Keratinocyte (primary cell): ENCODE measurements at regions not wholly inside any gene's neighbourhood (a gene's known extent, or its start where the extent isn't known, plus 50 kb on each side); places are given as distances from the start of the nearest gene placed in this dataset.

Experiments
- DNase-seq: peaks from one replicate; pipeline ENCODE4 v3.0.0-alpha.2; 2011; ENCODE audit warnings: low read depth, missing footprints, low spot score
- FAIRE-seq: peaks from 2 replicates; lab custom pipeline; 2011; peaks lifted over from hg19 to GRCh38; lab: Jason Lieb, UNC
- H2AFZ ChIP-seq: 2 replicates; pipeline ENCODE4 v1.6.0; 2012; ENCODE audit warnings: low read length, control low read depth, inconsistent platforms; ENCODE audit not compliant: control insufficient read depth
- H3K27ac ChIP-seq: 2 replicates; pipeline ENCODE4 v1.5.1; 2011; ENCODE audit warnings: low read length; ENCODE audit not compliant: control insufficient read depth, insufficient read depth
- H3K27me3 ChIP-seq: 3 replicates; pipeline ENCODE4 v1.6.0; 2011; ENCODE audit warnings: low read length; ENCODE audit not compliant: control insufficient read depth, insufficient read depth; ENCODE audit errors: extremely low read depth
- H3K36me3 ChIP-seq, 2 experiments: 2 replicates in 1 of 2; 3 replicates in 1 of 2; pipeline ENCODE4 v1.5.1; 2011; ENCODE audit warnings: low read length in 2 of 2, mild to moderate bottlenecking in 1 of 2; ENCODE audit not compliant: control insufficient read depth in 2 of 2, insufficient read depth in 2 of 2; ENCODE audit errors: extremely low read depth in 1 of 2
- H3K4me1 ChIP-seq: 3 replicates; pipeline ENCODE4 v1.5.1; 2011; ENCODE audit warnings: low read length; ENCODE audit not compliant: control insufficient read depth, insufficient read depth; ENCODE audit errors: extremely low read depth
- H3K4me2 ChIP-seq: 3 replicates; pipeline ENCODE4 v1.6.0; 2011; ENCODE audit warnings: low read depth, low read length; ENCODE audit not compliant: control insufficient read depth, insufficient read depth; ENCODE audit errors: extremely low read depth
- H3K4me3 ChIP-seq, 3 experiments: fragments of 200-600 bp in 1 of 3; sonication (generic) in 1 of 3; 2 replicates in 2 of 3; 3 replicates in 1 of 3; pipeline ENCODE4 v1.5.1; 2011 to 2016; ENCODE audit warnings: low read length in 3 of 3, mild to moderate bottlenecking in 3 of 3, control low read depth in 2 of 3, inconsistent platforms in 1 of 3, low read depth in 1 of 3, mixed read lengths in 1 of 3, mixed run types in 1 of 3, moderate library complexity in 1 of 3; ENCODE audit not compliant: control insufficient read depth in 2 of 3, insufficient read depth in 2 of 3; ENCODE audit errors: extremely low read depth in 1 of 3
- H3K79me2 ChIP-seq: 2 replicates; pipeline ENCODE4 v1.6.0; 2012; ENCODE audit warnings: low read length; ENCODE audit not compliant: control insufficient read depth, insufficient read depth
- H3K9ac ChIP-seq: 3 replicates; pipeline ENCODE4 v1.6.0; 2011; ENCODE audit warnings: low read length; ENCODE audit not compliant: control insufficient read depth, insufficient read depth; ENCODE audit errors: extremely low read depth
- H3K9me1 ChIP-seq: 3 replicates; pipeline ENCODE4 v1.6.0; 2011; ENCODE audit warnings: low read length; ENCODE audit not compliant: control insufficient read depth, insufficient read depth; ENCODE audit errors: extremely low read depth
- H3K9me3 ChIP-seq: 2 replicates; pipeline ENCODE4 v1.5.1; 2012; ENCODE audit warnings: low read depth, low read length; ENCODE audit not compliant: control insufficient read depth
- H4K20me1 ChIP-seq: 3 replicates; pipeline ENCODE4 v1.6.0; 2011; ENCODE audit warnings: low read length; ENCODE audit not compliant: control insufficient read depth, insufficient read depth; ENCODE audit errors: extremely low read depth
- EZH2 ChIP-seq: IDR thresholded peaks from one replicate; pipeline ENCODE4 v1.6.1; 2012; ENCODE audit warnings: inconsistent platforms, mild to moderate bottlenecking, low read length, moderate library complexity
- dilution Hi-C: fragments of 300-500 bp; cut with MboI; formaldehyde crosslinking; loops from one replicate; pipeline ENCODE4 v1.7.0; 2020; ENCODE audit warnings: low sequenced_read_pairs; ENCODE audit not compliant: extremely low pct_ligation_motif_present
- TF ChIP-seq, protein P1 (sequence below), 3 experiments: IDR thresholded peaks in 1 of 3; conservative IDR thresholded peaks in 1 of 3; optimal IDR thresholded peaks in 1 of 3; 2 replicates in 2 of 3; 3 replicates in 1 of 3; pipeline versions ENCODE3 to v1.5.1; 2011; ENCODE audit warnings: low read length in 3 of 3, mild to moderate bottlenecking in 3 of 3, moderate library complexity in 2 of 3, control low read depth in 1 of 3, inconsistent platforms in 1 of 3; ENCODE audit not compliant: insufficient read depth in 2 of 3; ENCODE audit errors: extremely low read depth in 1 of 3

DNA sequence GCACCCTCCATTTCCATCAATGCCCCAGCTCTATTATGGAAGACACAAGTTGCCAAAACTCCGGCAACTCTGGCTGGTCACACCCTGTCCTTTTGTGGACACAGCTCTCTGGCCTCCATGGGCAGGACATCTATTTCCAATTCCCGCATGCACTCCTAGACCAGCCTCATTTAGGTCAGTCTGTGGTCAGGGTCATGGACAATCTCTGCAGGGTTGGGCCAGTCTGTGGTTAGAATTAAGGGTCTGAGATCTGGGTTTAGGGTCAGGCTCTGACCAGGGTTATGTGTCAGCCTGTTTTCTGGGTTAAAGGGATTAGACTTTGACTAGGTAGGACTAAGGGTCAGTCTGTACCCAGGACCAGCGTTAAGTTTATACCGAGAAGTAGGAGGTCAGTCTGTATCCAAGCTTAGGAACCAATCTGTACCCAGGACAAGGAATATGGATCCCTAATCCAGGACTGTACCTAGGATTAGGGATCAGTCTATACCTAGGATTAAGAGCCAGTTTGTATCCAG is 82.4 kb downstream of the VEGFA start:
- H3K27me3 ChIP-seq = peaks cover 3% of the 10 kb centered on the region
- no peak overlapping the region for H3K9ac ChIP-seq
- no peak for TF ChIP-seq EZH2
- TF ChIP-seq, protein P1, sequence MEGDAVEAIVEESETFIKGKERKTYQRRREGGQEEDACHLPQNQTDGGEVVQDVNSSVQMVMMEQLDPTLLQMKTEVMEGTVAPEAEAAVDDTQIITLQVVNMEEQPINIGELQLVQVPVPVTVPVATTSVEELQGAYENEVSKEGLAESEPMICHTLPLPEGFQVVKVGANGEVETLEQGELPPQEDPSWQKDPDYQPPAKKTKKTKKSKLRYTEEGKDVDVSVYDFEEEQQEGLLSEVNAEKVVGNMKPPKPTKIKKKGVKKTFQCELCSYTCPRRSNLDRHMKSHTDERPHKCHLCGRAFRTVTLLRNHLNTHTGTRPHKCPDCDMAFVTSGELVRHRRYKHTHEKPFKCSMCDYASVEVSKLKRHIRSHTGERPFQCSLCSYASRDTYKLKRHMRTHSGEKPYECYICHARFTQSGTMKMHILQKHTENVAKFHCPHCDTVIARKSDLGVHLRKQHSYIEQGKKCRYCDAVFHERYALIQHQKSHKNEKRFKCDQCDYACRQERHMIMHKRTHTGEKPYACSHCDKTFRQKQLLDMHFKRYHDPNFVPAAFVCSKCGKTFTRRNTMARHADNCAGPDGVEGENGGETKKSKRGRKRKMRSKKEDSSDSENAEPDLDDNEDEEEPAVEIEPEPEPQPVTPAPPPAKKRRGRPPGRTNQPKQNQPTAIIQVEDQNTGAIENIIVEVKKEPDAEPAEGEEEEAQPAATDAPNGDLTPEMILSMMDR (optimal IDR thresholded peaks at IDR 0.05 in 1 of 3, IDR thresholded peaks at IDR 0.05 in 1 of 3, conservative IDR thresholded peaks at IDR 0.05 in 1 of 3; ENCODE audit: extremely low read depth in 1 of 3, insufficient read depth in 2 of 3, low read length in 3 of 3) = no peak
- no peaks in the 10 kb centered on the region for H3K4me1 ChIP-seq
- no peak overlapping the region for H3K4me3 ChIP-seq
- dilution Hi-C loops = no loop called here
- H2AFZ ChIP-seq = no peak overlapping the region
- H3K9me1 ChIP-seq = no peaks in the 10 kb centered on the region
- no peaks in the 10 kb centered on the region for H4K20me1 ChIP-seq
- H3K27ac ChIP-seq = no peak overlapping the region
- H3K4me2 ChIP-seq = no peak overlapping the region
- no peaks in the 10 kb centered on the region for H3K79me2 ChIP-seq
- DNase-seq (no peak), FAIRE-seq (no peak)
- H3K36me3 ChIP-seq = no peaks in the 10 kb centered on the region
- H3K9me3 ChIP-seq = no peaks in the 10 kb centered on the region

DNA sequence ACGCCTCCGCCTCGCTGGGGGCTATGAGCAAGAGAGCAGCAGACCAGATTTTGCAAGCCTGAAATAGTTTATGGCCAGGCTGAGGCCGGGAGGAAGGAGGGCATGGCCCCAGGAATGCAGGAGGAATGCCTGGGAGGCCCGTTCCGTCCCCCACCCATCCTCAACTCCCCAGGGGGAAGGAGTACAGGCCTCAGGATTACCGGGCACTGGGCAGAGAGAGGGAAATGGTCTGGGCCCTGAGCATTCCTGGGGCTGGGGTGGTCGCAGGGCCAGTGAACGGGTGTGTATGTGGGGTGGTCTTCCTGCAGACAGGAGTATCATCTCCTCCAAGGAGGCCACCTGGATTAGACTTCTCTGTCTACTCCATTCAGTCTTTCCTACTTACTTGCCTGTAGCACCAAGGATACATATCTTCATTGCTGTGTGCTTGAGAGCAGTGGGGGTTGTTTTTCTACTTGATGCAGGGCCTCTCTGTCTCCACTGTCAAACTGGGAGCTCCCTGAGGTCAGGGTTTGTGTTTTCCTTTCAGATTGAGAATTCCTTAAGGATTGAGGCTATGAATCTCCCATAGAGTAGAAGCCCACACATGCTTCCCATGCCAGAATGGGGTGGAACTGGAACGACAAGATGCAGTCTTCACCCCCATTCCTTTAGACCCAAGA is 81.3 kb downstream of the VEGFA start:
- H3K79me2 ChIP-seq = no peaks in the 10 kb centered on the region
- H2AFZ ChIP-seq = no peak overlapping the region
- no peak overlapping the region for H3K4me3 ChIP-seq
- peaks cover 4% of the 10 kb centered on the region for H3K27me3 ChIP-seq
- no peak for TF ChIP-seq EZH2
- TF ChIP-seq, protein P1 (optimal IDR thresholded peaks at IDR 0.05 in 1 of 3, IDR thresholded peaks at IDR 0.05 in 1 of 3, conservative IDR thresholded peaks at IDR 0.05 in 1 of 3; ENCODE audit: extremely low read depth in 1 of 3, insufficient read depth in 2 of 3, low read length in 3 of 3) = no peak
- no peaks in the 10 kb centered on the region for H3K9me3 ChIP-seq
- H3K9me1 ChIP-seq = no peaks in the 10 kb centered on the region
- H3K36me3 ChIP-seq = no peaks in the 10 kb centered on the region
- no peaks in the 10 kb centered on the region for H4K20me1 ChIP-seq
- H3K4me2 ChIP-seq = no peak overlapping the region
- DNase-seq (no peak), FAIRE-seq (no peak)
- H3K9ac ChIP-seq = no peak overlapping the region
- H3K4me1 ChIP-seq = no peaks in the 10 kb centered on the region
- dilution Hi-C loops = no loop called here
- H3K27ac ChIP-seq = no peak overlapping the region
